Neural cell (in vitro differentiated cells): ENCODE measurements at regions not wholly inside any gene's neighbourhood (a gene's known extent, or its start where the extent isn't known, plus 50 kb on each side); places are given as distances from the start of the nearest gene placed in this dataset.

Experiments used
- H2AFZ ChIP-seq: fragments of 200-600, 300-800 bp; sonication (generic), shearing (Covaris generic); 2 replicates; pipeline ENCODE4 v1.6.0; 2014; ENCODE audit warnings: low read depth, mild to moderate bottlenecking, antibody characterized with exemption, low read length, moderate library complexity
- H3F3A ChIP-seq: fragments of 200-600 bp; shearing (Covaris generic); 2 replicates; pipeline ENCODE4 v1.6.1; 2016; ENCODE audit warnings: mild to moderate bottlenecking, moderate library complexity, mixed read lengths, antibody characterized with exemption, low read length; ENCODE audit not compliant: insufficient read depth, poor library complexity, severe bottlenecking
- H3K27ac ChIP-seq: fragments of 200-600, 300-800 bp; sonication (generic), shearing (Covaris generic); 2 replicates; pipeline ENCODE4 v1.5.1; 2014; ENCODE audit warnings: mild to moderate bottlenecking, low read length, moderate library complexity
- H3K27me3 ChIP-seq: fragments of 300-800, 200-600 bp; sonication (generic), shearing (Covaris generic); 2 replicates; pipeline ENCODE4 v1.6.0; 2014; ENCODE audit warnings: mild to moderate bottlenecking, low read depth, low read length, moderate library complexity; ENCODE audit not compliant: insufficient read depth
- H3K36me3 ChIP-seq: fragments of 300-800, 200-600 bp; sonication (generic), shearing (Covaris generic); 2 replicates; pipeline ENCODE4 v1.5.1; 2014; ENCODE audit warnings: mild to moderate bottlenecking, antibody characterized with exemption, low read length, moderate library complexity; ENCODE audit not compliant: insufficient read depth
- H3K4me2 ChIP-seq: fragments of 300-800, 200-600 bp; sonication (generic), shearing (Covaris generic); 2 replicates; pipeline ENCODE4 v1.6.0; 2014; ENCODE audit warnings: mild to moderate bottlenecking, low read length
- H3K4me3 ChIP-seq: fragments of 300-800, 200-600 bp; sonication (generic), shearing (Covaris generic); 2 replicates; pipeline ENCODE4 v1.5.1; 2014; ENCODE audit warnings: mild to moderate bottlenecking, low read length, moderate library complexity
- H3K79me2 ChIP-seq: fragments of 200-600 bp; shearing (Covaris generic); replicated peaks from 2 replicates; pipeline ENCODE4 v1.6.0; 2014; ENCODE audit warnings: mild to moderate bottlenecking, low read length, moderate library complexity; ENCODE audit not compliant: insufficient read depth
- H3K9ac ChIP-seq: fragments of 300-800, 200-600 bp; sonication (generic), shearing (Covaris generic); 2 replicates; pipeline ENCODE4 v1.6.1; 2016; ENCODE audit warnings: mild to moderate bottlenecking, low read length, mixed read lengths
- H3K9me2 ChIP-seq: fragments of 200-600 bp; shearing (Covaris generic); 2 replicates; pipeline ENCODE4 v1.6.1; 2016; ENCODE audit warnings: mild to moderate bottlenecking, low read length, mixed read lengths; ENCODE audit not compliant: insufficient read depth
- H3K9me3 ChIP-seq: fragments of 200-600, 300-800 bp; sonication (generic), shearing (Covaris generic); 2 replicates; pipeline ENCODE4 v1.6.1; 2016; ENCODE audit warnings: mild to moderate bottlenecking, mixed run types, low read length, moderate library complexity, mixed read lengths
- H4K20me1 ChIP-seq: fragments of 200-600 bp; shearing (Covaris generic); 2 replicates; pipeline ENCODE4 v1.6.1; 2016; ENCODE audit warnings: mild to moderate bottlenecking, mixed run types; ENCODE audit not compliant: insufficient read depth
- CTCF ChIP-seq: fragments of 450-650 bp; IDR thresholded peaks from 2 replicates; pipeline ENCODE4 v1.5.1; 2014; ENCODE audit warnings: antibody characterized with exemption, mild to moderate bottlenecking, moderate library complexity; ENCODE audit not compliant: poor library complexity, severe bottlenecking
- EP300 ChIP-seq: fragments of 450-650 bp; conservative IDR thresholded peaks from 2 replicates; pipeline ENCODE4 v1.6.1; 2014; ENCODE audit warnings: antibody characterized with exemption, mild to moderate bottlenecking, moderate library complexity; ENCODE audit not compliant: poor library complexity, severe bottlenecking
- EZH2 ChIP-seq: fragments of 200-600, 300-800 bp; shearing (Covaris generic), sonication (generic); IDR thresholded peaks from 2 replicates; pipeline ENCODE4 v1.6.1; 2014; ENCODE audit warnings: antibody characterized with exemption, low read length, borderline replicate concordance, mild to moderate bottlenecking; ENCODE audit not compliant: insufficient read depth, poor library complexity, severe bottlenecking
- MXI1 ChIP-seq: fragments of 450-650 bp; conservative IDR thresholded peaks from 2 replicates; pipeline ENCODE4 v1.6.1; 2014; ENCODE audit warnings: antibody characterized with exemption, mild to moderate bottlenecking; ENCODE audit not compliant: poor library complexity, severe bottlenecking
- REST ChIP-seq: IDR thresholded peaks from 2 replicates; pipeline ENCODE4 v1.6.1; 2012; ENCODE audit warnings: borderline replicate concordance
- TAF1 ChIP-seq: IDR thresholded peaks from 2 replicates; pipeline ENCODE4 v1.6.1; 2012; ENCODE audit warnings: low read depth

GRCh38 chr1:218699421-218699820 is 354.3 kb downstream of the TGFB2 start:
- Histone ChIP-seq H3K4me2 (no peak overlapping the region), H3K79me2 (no peaks in the 10 kb centered on the region), H2AFZ (no peak overlapping the region), H3K27me3 (no peaks in the 10 kb centered on the region), H3K9me2 (no peaks in the 10 kb centered on the region), H3K27ac (no peak overlapping the region), H4K20me1 (no peaks in the 10 kb centered on the region), H3K9ac (no peak overlapping the region), H3K36me3 (no peaks in the 10 kb centered on the region), H3K9me3 (no peaks in the 10 kb centered on the region), H3F3A (no peaks in the 10 kb centered on the region), H3K4me3 (no peak overlapping the region)
- TF ChIP-seq EP300 (no peak), CTCF (no peak), EZH2 (no peak), MXI1 (no peak)

- Histone ChIP-seq H3K9me2 (no peaks in the 10 kb centered on the region), H3K9ac (no peak overlapping the region), H3F3A (no peaks in the 10 kb centered on the region), H3K4me2 (no peak overlapping the region), H2AFZ (no peak overlapping the region), H3K79me2 (no peaks in the 10 kb centered on the region), H3K27ac (no peak overlapping the region), H4K20me1 (no peaks in the 10 kb centered on the region), H3K36me3 (no peaks in the 10 kb centered on the region), H3K4me3 (no peak overlapping the region), H3K27me3 (no peaks in the 10 kb centered on the region), H3K9me3 (no peaks in the 10 kb centered on the region)
- no peak for TF ChIP-seq TAF1
- no peak for TF ChIP-seq EZH2
- no peak for TF ChIP-seq MXI1
- no peak for TF ChIP-seq REST
- TF ChIP-seq CTCF: no peak
Observed at GRCh38 chr1:218699865-218700264, 354.7 kb downstream of the TGFB2 start.
